ENCODE measurements at regions not wholly inside any gene's neighbourhood (a gene's known extent, or its start where the extent isn't known, plus 50 kb on each side); places are given as distances from the start of the nearest gene placed in this dataset.
"Not testable (repeated sequence)": the region's sequence is repeated elsewhere in the genome, so short reads cannot be mapped to it uniquely, and the experiment has no call there.

GRCh38 chr6:167709776-167710336 is 116.9 kb upstream of the AFDN start:
- DNase-seq: not testable (repeated sequence)

DNA sequence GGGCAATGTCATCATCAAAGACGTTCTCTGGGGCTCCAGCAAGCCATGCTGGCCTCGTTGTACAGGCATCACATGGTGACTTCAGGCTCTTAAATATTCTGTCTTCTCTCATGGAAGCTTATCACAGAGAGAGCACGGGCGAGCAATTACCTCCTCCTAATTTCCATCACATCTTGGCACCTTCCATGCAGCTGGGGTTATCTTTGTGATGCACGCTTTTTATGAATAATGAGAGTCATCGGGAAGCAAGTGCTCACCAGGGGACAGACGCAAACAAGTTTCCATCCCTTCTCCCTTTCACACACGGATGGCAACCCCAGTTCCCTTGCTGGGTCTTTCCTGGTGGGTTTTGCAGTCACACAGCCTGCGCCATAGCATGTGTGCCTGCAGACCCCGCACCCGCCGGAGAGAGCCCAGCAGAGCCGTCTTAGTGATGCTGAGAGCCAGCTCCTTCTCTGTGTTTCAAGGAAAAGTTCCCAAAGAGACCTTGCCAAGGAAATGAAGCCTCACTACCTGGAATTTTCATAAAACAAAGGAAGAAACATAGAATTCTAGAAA is 116.3 kb upstream of the AFDN start:
- no peak for DNase-seq

DNA sequence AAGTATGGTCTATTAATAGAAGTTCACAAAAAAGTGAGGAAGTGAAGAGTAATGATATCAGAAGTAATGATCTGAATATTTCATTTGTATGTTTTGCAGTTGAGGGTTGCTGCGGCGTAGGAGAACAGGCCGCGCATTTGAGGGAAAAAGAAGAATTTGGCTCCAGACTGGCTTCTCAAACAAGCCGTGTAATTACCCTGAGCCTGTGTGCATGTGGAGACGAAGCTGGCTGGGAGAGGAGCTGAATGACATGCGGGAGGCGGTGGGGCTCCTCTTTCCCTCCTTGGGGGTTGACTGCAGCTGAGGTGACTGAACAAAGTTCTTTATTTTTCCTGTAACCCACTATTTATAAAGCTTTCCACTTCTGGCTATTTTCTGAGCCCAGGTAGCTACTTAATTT is 115.5 kb upstream of the AFDN start:
- no peak for DNase-seq

- no peak for DNase-seq
These were observed 114.7 kb upstream of the AFDN start for GRCh38 chr6:167711768-167712730.

DNA sequence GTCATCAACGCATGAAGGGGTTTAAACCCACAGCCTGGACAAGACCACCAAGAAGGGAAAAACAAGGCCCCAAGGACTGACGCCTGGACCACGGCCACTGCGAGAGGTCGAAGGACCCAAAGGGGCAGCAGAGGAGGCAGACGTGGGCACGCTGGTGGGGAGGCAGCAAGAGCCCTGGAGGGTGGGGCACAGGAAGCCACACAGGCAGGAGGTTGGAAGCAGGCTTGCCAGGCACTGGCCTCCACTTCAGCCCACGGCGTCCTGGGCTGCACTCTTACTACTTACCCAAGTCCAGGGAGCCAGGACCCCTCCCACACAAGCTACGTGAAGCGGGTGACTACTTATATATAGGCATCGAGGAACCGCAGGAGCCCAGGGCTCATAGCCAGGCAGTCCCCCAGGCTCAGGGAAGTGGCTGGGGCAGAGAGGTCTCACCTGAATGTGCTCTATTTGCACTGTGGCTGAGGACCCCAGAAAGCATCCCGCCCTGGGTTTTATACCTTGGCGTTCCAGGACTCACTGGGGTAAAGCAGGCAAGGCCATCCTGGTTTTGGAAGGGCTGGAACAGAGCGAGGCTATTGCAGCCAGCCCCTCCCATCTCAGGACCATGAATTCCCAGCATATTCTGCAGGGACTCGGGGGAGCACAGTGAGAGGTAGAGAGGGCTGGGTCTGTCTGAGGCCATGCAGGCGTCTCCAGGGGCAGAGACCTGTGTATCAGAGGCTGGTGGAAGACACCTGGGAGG is 113.8 kb upstream of the AFDN start:
- DNase-seq: no peak

- DNase-seq: no peak
These were observed 112.6 kb upstream of the AFDN start for GRCh38 chr6:167714152-167714551.

DNA sequence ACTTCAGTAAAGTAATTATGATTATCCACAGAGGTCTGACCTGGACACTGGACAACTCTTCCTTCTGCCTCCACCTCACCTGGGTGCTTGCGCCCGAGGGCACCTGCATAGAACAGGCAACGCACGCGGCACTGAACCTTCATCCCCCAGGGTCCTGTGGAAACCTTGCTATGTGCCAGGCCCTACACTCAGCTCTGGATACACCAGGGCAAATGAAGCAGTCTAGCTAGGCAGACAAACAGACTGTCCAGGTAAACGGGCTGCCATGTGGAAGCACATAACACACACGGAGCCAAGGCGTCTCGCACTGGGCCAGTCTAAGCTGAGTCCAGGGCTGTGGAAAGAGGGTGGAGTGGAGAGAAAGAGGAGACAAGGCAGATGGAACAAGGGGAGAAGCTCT is 109.3 kb upstream of the AFDN start:
- DNase-seq: no peak

DNA sequence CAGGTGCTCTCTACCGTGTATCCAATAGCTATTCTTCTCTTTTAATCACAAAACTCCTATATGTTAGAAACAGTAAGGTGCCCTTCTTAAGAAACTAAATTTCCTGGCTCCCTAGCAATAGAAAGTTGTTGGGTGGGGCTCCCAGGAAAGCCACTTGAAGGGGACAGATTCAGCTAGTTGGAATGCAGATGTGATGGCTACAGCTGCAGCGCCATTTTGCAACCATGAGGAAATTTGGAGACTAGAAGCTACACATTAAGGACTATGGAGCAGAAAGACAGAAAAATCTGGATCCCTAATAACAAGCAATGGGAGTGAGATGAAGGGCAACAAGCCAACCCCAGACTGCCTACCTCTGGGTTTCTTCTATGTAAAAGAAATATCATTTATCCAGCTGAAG is 108.8 kb upstream of the AFDN start:
- DNase-seq: no peak

GRCh38 chr6:167719920-167720319 is 106.8 kb upstream of the AFDN start:
- DNase-seq: no peak

DNA sequence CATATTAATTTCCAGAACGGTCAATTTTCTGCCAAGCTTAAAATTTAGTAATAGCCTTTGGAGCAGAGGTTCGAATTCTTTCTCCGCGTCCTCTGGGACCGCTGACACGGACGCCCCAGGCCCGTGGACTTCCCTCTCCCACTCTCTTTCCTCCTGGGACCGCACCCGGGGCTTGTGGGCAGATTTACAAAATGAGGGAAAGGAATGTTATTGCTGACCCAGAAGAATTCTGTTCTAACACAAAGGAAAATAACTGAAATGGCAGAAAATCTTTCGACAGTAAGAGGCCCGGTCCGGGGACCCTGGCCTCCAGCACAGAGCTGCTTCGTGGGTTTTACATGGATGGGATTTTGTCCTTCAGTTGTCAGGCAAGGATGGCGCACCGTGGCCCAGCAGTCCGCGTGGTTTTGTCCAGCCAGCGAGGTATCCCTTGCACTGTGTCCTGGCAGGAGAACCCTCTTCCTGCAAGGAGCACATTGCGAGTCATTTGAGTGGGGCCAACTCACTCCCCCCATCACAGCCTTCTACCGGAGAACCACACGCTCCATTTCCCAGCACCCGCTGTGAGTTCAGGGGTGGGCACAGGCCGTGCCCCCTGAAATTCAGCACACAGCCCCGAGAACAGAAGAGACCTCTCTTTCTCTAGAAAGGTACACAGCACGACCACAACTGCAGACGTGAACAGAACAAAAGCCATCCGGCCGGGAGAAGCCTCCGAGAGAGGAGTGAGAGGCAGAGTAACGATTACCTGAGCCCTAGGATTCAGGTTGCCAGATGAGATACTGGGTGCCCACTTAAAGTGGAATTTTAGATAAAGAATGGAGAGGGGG is 106.0 kb upstream of the AFDN start:
- DNase-seq: no peak

DNA sequence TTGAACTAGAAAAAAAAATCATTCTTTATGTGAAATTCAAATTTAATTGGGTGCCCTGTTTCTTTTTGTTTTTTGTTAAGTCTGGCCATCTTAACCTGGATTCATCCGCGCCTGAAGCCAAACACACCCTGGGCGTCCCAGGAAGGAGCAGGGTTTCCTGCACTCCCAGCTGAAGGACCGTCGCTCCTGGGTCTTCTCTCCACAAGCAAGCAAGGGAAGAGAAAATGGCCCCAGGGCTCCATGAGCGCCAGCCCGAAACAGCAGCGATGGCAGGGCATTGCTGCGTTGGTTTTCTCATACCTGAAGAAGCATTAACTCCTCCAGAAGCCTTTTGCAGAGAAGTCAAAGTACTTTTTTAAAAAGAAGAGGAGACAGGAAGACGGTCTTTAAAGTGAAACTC is 105.4 kb upstream of the AFDN start:
- DNase-seq: no peak

- no peak for DNase-seq
These were observed 103.9 kb upstream of the AFDN start for GRCh38 chr6:167722634-167723309.

DNA sequence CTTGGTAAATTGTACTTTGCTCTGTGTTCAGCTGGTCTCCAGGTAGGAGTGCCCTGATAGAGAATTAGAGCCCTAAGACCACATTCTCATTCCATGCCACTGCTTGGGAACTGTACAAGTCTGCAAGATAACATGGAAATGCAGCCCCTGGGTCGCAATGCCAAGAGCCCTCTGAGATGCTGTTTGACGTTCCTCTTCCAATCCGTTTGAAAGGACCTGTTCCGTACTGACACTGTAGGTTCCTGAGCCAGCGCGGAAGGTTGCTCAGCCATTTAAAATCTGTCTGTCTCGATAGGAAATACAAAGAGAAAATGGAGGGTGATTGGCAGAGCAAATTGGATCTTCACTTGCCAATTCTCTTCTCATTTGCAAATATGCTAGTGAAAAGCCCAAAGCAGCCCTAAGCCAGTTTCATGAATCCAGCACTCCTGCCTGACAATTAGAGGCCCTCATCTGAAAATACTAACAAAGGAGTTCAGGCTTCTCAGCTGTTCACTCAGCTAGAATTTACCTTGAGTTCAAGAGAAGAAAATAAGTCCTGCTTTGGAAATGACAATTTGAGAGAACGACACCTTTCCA is 100.6 kb upstream of the AFDN start:
- DNase-seq: no peak

- no peak for DNase-seq
These were observed 96.3 kb upstream of the AFDN start for GRCh38 chr6:167730441-167730840.

DNA sequence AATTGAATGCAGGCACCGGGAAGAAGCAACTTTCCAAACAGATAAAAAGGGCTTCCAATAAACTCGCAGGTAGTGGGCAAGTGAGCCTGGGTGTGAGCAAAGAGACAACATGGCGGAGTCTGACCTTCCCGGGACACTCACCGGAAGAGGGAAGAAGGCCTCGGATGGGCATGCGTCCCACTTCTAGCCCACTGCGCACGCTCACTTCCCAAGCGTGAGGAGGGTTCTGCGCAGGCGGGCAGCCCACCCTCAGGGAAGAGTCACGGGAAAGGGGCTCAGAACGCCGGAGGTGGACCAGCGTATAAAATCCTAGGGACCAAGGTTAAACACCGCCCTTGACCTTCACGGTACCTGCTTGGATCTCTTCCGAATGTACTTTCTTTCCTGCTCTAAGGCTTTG is 95.5 kb upstream of the AFDN start:
- no peak for DNase-seq

DNA sequence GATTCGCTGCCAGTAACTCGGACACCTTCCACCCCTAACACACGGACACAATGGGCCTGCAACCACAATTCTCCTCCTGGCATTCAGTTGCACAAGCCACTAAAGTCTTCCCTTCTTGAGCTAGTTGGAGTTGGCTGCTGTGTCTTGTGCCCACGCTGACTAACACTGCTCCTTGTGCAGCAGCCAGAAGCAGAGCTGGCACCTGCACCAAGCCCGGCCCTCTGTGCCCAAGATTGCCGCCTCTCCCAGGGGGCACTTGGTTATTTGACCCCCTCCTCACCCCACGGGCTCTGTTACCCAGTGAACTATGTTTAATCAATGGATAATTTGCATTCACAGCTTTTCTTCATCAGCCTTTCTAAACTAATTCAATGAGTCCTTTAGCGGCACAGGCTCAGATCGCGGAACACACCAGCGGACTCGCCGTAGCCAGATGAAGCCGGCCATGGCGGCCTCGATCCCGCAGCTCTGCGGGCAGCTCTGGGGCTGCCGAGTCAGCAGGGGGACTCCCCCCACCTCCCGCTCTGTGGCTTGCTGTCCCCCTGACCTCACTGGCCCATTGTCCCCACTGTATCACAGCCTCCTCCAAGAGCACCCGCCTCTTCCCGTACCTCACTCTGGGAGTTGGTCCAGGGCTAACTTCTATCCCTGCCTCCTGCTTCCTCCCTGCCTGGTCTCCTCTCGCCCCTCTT is 94.8 kb upstream of the AFDN start:
- no peak for DNase-seq

GRCh38 chr6:167733740-167734661 is 92.7 kb upstream of the AFDN start:
- DNase-seq: peak; percentile 57

GRCh38 chr6:167734662-167735083 is 92.0 kb upstream of the AFDN start:
- DNase-seq: no peak
